NB4 (cell line): ENCODE measurements at regions not wholly inside any gene's neighbourhood (a gene's known extent, or its start where the extent isn't known, plus 50 kb on each side); places are given as distances from the start of the nearest gene placed in this dataset.

Experiments
- DNase-seq: peaks from one replicate; pipeline ENCODE4 v3.0.0; 2010; ENCODE audit warnings: low read depth
- H3K4me3 ChIP-seq: one replicate; pipeline ENCODE4 v1.5.1; 2011; ENCODE audit warnings: mild to moderate bottlenecking, low read depth, low read length, moderate library complexity
- MYC ChIP-seq: IDR thresholded peaks from 2 replicates; pipeline ENCODE4 v1.6.1; 2011; ENCODE audit warnings: low read depth, low read length
- POLR2A ChIP-seq: IDR thresholded peaks from 2 replicates; pipeline ENCODE4 v1.6.1; 2011; ENCODE audit warnings: mild to moderate bottlenecking; ENCODE audit not compliant: insufficient read length; ENCODE audit errors: extremely low read depth
- TF ChIP-seq, protein P1 (sequence below): IDR thresholded peaks from 2 replicates; pipeline ENCODE4 v1.6.1; 2011; ENCODE audit warnings: low read depth, low read length
- TF ChIP-seq, protein P2 (sequence below): IDR thresholded peaks from one replicate; pipeline ENCODE4 v1.5.1; 2012; ENCODE audit warnings: low read depth, low read length

DNA sequence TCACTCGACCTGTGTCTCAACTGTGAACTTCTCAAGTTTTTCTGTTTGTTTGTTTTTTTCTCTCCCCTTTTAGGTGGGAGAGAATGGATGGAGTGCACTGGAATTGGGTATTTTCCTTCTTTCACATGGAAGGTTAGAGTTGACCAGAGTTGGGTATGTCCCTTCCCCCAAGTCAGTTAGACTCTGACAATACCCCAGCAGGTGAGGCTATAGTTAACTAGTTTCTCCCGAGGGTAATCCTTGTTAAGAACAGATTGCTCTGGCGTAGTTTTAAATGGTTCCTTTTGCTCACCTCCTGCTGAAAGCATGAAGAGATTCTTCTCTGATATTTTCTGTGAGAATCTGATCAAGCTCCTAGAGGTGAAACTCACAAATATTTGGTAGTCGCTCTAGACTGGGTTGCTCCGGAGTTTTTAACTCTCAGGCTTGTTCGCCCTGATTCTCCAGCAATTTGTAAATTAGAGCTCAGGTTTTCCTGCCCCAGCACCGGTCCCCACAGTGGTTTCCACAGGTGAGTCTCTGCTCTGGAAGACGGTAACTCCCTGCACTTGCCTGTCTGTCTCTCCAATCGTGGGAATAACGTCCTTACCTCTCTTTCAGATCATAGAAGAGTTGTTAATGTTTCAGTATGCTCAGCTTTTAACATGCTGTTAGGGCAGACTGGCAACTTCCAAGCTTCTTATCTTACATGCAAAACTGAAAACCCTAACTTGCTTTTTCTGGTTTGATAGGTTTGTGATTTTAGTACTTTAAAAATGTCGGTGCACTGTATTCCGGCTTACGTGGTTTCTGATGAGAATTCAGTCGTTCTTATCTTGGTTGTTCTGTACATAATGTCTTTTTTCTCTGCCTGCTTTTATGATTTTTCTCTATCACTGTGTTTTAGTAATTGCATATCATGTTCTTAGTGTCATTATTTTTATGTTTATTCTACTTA is 111.2 kb upstream of the HIVEP1 start:
- TF ChIP-seq MYC (no peak), POLR2A (no peak)
- TF ChIP-seq, protein P1, sequence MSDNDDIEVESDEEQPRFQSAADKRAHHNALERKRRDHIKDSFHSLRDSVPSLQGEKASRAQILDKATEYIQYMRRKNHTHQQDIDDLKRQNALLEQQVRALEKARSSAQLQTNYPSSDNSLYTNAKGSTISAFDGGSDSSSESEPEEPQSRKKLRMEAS = no peak
- TF ChIP-seq, protein P2, sequence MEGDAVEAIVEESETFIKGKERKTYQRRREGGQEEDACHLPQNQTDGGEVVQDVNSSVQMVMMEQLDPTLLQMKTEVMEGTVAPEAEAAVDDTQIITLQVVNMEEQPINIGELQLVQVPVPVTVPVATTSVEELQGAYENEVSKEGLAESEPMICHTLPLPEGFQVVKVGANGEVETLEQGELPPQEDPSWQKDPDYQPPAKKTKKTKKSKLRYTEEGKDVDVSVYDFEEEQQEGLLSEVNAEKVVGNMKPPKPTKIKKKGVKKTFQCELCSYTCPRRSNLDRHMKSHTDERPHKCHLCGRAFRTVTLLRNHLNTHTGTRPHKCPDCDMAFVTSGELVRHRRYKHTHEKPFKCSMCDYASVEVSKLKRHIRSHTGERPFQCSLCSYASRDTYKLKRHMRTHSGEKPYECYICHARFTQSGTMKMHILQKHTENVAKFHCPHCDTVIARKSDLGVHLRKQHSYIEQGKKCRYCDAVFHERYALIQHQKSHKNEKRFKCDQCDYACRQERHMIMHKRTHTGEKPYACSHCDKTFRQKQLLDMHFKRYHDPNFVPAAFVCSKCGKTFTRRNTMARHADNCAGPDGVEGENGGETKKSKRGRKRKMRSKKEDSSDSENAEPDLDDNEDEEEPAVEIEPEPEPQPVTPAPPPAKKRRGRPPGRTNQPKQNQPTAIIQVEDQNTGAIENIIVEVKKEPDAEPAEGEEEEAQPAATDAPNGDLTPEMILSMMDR = no peak
- DNase-seq = no peak
- H3K4me3 ChIP-seq = no peak overlapping the region

- H3K4me3 ChIP-seq = no peak overlapping the region
- TF ChIP-seq, protein P2 = no peak
- TF ChIP-seq, protein P1 = no peak
- TF ChIP-seq MYC (no peak), POLR2A (no peak)
- DNase-seq = no peak
Measured at GRCh38 chr6:11899645-11900044, 112.5 kb upstream of the HIVEP1 start.

DNA sequence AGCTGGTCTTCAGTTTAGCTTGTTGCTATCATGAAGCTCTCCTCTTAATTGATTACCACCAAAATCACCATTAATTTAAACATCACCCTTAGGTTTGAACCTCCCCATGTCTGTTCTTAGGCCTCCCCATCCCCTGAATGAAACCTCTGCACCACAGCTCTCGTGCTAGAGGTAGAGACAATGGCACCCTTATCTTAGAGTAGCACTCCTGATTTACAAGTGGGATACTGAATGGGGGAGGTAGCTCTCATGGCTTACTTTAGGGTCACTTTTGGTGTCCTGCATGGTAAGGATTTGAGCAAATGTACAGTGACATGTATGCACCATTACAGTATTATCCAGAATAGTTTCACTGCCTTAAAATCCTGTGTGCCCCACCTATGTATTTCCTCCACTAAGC is 115.6 kb upstream of the ADTRP start:
- no peak overlapping the region for H3K4me3 ChIP-seq
- DNase-seq = no peak
- TF ChIP-seq POLR2A (no peak), MYC (no peak)
- TF ChIP-seq, protein P1 = no peak
- TF ChIP-seq, protein P2 = no peak

DNA sequence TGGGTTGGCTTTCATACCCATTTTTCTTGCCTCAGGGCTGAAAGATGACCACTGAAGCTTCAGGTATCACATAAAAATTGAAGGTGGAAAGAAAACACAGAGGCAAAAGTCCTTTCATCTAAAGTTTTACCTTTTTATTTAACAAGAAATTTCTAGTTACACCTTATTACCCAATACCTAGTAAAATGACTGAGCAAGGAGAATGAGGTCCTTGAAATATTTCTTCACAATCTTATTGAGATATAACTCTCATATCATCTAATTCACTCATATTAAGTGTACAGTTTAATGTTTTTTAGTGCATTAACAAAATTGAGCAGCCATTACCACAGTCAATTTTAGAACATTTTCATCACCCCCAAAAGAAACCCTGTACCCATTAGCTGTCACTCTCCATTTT is 112.9 kb upstream of the ADTRP start:
- no peak for DNase-seq
- H3K4me3 ChIP-seq = no peak overlapping the region
- no peak for TF ChIP-seq MYC
- TF ChIP-seq, protein P2 = no peak
- TF ChIP-seq, protein P1 = no peak
- TF ChIP-seq POLR2A = no peak

DNA sequence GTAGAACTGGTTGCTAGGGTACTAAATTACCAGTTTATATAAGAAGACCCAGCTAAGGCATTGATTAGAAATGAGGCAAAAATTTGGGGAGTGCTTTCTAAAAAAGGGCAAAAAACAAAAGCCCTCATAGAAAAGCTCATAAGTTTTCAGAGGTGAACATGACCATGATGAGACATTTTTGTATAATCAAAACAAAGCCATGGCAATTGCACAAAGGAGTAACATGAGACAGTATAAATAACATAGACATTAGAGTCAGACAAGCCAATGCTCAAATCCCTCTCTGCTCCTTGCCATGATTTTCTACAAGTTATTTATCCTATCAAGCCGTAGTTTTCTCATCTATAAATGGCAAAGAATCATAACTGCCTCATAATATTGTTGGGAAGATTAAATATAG is 112.2 kb upstream of the ADTRP start:
- no peak for DNase-seq
- TF ChIP-seq, protein P2 = no peak
- no peak for TF ChIP-seq MYC
- no peak overlapping the region for H3K4me3 ChIP-seq

- H3K4me3 ChIP-seq = no peak overlapping the region
- TF ChIP-seq, protein P2 = no peak
- no peak for TF ChIP-seq POLR2A
- TF ChIP-seq MYC = no peak
- TF ChIP-seq, protein P1 = no peak
- no peak for DNase-seq
Measured at GRCh38 chr6:11890209-11890608, 111.6 kb upstream of the ADTRP start.
